ENCODE measurements at regions not wholly inside any gene's neighbourhood (a gene's known extent, or its start where the extent isn't known, plus 50 kb on each side); places are given as distances from the start of the nearest gene placed in this dataset.

DNA sequence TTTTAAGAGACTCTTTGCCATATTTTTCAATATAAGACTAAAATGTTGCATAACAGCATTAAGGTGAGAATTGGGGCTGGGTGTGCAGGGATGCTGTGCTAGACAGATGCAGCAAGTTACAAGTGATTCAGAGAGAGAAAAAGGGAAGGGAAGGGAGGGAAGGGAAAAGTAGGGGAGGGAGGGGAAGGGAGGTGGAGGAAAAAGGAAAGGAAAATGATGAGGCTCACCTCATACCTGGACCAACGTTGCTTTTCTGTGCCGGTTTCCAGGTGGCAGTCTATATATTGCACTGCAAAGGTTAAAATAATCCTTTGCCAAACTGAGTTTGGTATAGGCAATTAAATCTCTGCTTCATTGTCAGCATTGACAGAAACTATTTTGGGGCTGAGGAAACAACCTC is 155.4 kb upstream of the LAMA2 start:
- no peak for TF ChIP-seq POLR2A (IDR thresholded peaks at IDR 0.05)
- TF ChIP-seq, protein P1, sequence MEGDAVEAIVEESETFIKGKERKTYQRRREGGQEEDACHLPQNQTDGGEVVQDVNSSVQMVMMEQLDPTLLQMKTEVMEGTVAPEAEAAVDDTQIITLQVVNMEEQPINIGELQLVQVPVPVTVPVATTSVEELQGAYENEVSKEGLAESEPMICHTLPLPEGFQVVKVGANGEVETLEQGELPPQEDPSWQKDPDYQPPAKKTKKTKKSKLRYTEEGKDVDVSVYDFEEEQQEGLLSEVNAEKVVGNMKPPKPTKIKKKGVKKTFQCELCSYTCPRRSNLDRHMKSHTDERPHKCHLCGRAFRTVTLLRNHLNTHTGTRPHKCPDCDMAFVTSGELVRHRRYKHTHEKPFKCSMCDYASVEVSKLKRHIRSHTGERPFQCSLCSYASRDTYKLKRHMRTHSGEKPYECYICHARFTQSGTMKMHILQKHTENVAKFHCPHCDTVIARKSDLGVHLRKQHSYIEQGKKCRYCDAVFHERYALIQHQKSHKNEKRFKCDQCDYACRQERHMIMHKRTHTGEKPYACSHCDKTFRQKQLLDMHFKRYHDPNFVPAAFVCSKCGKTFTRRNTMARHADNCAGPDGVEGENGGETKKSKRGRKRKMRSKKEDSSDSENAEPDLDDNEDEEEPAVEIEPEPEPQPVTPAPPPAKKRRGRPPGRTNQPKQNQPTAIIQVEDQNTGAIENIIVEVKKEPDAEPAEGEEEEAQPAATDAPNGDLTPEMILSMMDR (IDR thresholded peaks at IDR 0.05): no peak
- TF ChIP-seq EP300 (IDR thresholded peaks at IDR 0.05): no peak
- H3K4me3 ChIP-seq: no peak overlapping the region
- no peaks in the 10 kb centered on the region for H3K27me3 ChIP-seq
- WGBS, 3 donors: 85 to 88% (median 87%) methylated on average over 2 of the region's 2 CpGs
- no peak overlapping the region for H3K27ac ChIP-seq
- DNase-seq: no peak
- intact Hi-C loops (cut with DNase I): loop anchor here in 1 of 4 donors (5.0 kb wide), 1 partner anchor 525 kb away; no protein-coding TSS in a partner anchor
- H3K4me1 ChIP-seq (ENCODE audit: insufficient read depth): peaks cover 2% of the 10 kb centered on the region
- no peaks in the 10 kb centered on the region for H3K36me3 ChIP-seq
- H3K9me3 ChIP-seq: no peaks in the 10 kb centered on the region

GRCh38 chr6:128725271-128726233 is 157.4 kb upstream of the LAMA2 start:
- H3K27me3 ChIP-seq: no peaks in the 10 kb centered on the region
- DNase-seq: peak in 3 of 5 donors; percentile 23 to 48 (median 28)
- no peaks in the 10 kb centered on the region for H3K36me3 ChIP-seq
- intact Hi-C loops (cut with DNase I): loop anchor here in 1 of 4 donors (5.0 kb wide), 1 partner anchor 527 kb away; no protein-coding TSS in a partner anchor
- no peaks in the 10 kb centered on the region for H3K4me1 ChIP-seq (ENCODE audit: insufficient read depth)
- 17 to 29% (median 24%) methylated on average over 3 of the region's 3 CpGs for WGBS, 3 donors
- no peak overlapping the region for H3K4me3 ChIP-seq
- H3K9me3 ChIP-seq: no peaks in the 10 kb centered on the region
- TF ChIP-seq, protein P1 (IDR thresholded peaks at IDR 0.05): peak in 2 of 3 donors; percentile 60 to 65
- no peak for TF ChIP-seq EP300 (IDR thresholded peaks at IDR 0.05)
- no peak overlapping the region for H3K27ac ChIP-seq

GRCh38 chr6:128724738-128725137 is 158.2 kb upstream of the LAMA2 start:
- WGBS, 3 donors: 69 to 75% (median 71%) methylated on average over 5 of the region's 5 CpGs
- DNase-seq: no peak
- intact Hi-C loops (cut with DNase I): loop anchor here in 1 of 4 donors (5.0 kb wide), 1 partner anchor 528 kb away; no protein-coding TSS in a partner anchor
- TF ChIP-seq POLR2A (IDR thresholded peaks at IDR 0.05) (no peak), EP300 (IDR thresholded peaks at IDR 0.05) (no peak)
- TF ChIP-seq, protein P1 (IDR thresholded peaks at IDR 0.05): no peak
- Histone ChIP-seq H3K27me3 (no peaks in the 10 kb centered on the region), H3K9me3 (no peaks in the 10 kb centered on the region), H3K4me3 (no peak overlapping the region), H3K27ac (no peak overlapping the region), H3K4me1 (ENCODE audit: insufficient read depth) (no peaks in the 10 kb centered on the region), H3K36me3 (no peaks in the 10 kb centered on the region)

DNA sequence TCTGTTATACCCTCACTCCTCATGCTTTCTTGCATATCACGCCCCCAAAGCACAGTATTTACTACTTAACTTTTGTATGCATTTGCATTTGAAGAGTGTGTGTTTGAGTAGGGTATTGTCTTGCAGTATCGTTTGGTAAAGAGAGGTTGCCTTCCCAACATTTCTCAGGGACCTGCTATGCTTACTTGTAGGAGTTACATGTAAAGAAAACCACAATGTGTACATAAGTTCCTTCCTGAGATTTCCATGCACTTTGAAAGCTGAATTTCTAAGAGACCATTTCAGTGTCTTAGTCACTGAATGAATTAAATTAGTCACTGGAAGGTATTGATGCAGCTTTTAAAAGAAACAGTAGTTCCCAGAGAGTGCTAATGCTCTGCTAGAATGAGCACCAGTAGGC is 159.3 kb upstream of the LAMA2 start:
- H3K27ac ChIP-seq: no peak overlapping the region
- no peaks in the 10 kb centered on the region for H3K27me3 ChIP-seq
- DNase-seq: no peak
- H3K9me3 ChIP-seq: no peaks in the 10 kb centered on the region
- TF ChIP-seq, protein P1 (IDR thresholded peaks at IDR 0.05): no peak
- TF ChIP-seq POLR2A (IDR thresholded peaks at IDR 0.05) (no peak), EP300 (IDR thresholded peaks at IDR 0.05) (no peak)
- no peaks in the 10 kb centered on the region for H3K4me1 ChIP-seq (ENCODE audit: insufficient read depth)
- H3K36me3 ChIP-seq: no peaks in the 10 kb centered on the region
- WGBS, 3 donors: 53 to 89% (median 75%) methylated on average over 2 of the region's 2 CpGs
- intact Hi-C loops (cut with DNase I): no loop called here
- no peak overlapping the region for H3K4me3 ChIP-seq
